NCI-H128 (cell line): ENCODE measurements at regions not wholly inside any gene's neighbourhood (a gene's known extent, or its start where the extent isn't known, plus 50 kb on each side); places are given as distances from the start of the nearest gene placed in this dataset.
"Not testable (repeated sequence)": the region's sequence is repeated elsewhere in the genome, so short reads cannot be mapped to it uniquely, and the experiment has no call there.

ENCODE experiments used
- DNase-seq: peaks from one replicate; lab custom pipeline; 2025; ENCODE audit not compliant: unreplicated experiment; lab: John Stamatoyannopoulos, UW

- no peak for DNase-seq
Observed at GRCh38 chr13:87736849-87737385, 65.7 kb downstream of the SLITRK5 start.

GRCh38 chr13:87754097-87754496 lies 82.9 kb downstream of the SLITRK5 start:
- no peak for DNase-seq

- no peak for DNase-seq
Observed at GRCh38 chr13:87769445-87769844, 98.3 kb downstream of the SLITRK5 start.

DNA sequence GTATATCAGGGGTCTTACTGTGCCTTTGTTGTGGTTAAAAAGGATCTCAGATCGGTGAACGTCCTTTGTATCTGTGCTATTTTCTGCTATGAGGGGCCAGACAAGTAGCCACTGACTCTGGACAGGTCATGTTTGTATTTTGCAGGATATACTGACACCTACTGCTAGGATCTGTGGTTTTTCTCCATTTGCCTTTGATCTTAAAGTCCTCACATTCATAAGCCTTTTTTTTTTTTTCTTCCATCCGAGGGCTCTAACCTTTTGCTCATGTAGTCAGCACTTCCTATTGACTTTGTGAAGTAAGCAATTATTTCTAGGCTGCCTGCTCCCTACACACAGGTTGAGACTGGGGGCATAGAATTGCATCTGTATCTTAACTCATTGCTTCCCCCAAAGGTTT lies 106.2 kb downstream of the SLITRK5 start:
- no peak for DNase-seq

- no peak for DNase-seq
Observed at GRCh38 chr13:87778128-87778527, 107.0 kb downstream of the SLITRK5 start.

- no peak for DNase-seq
Observed at GRCh38 chr13:87779426-87779825, 108.3 kb downstream of the SLITRK5 start.

GRCh38 chr13:87783366-87783765 lies 112.2 kb downstream of the SLITRK5 start:
- no peak for DNase-seq

- DNase-seq, result no peak
Observed at GRCh38 chr13:87788363-87788762, 117.2 kb downstream of the SLITRK5 start.

- no peak for DNase-seq
Observed at GRCh38 chr13:87792878-87793277, 121.7 kb downstream of the SLITRK5 start.

- DNase-seq, result no peak
Observed at GRCh38 chr13:87798536-87798935, 127.4 kb downstream of the SLITRK5 start.

DNA sequence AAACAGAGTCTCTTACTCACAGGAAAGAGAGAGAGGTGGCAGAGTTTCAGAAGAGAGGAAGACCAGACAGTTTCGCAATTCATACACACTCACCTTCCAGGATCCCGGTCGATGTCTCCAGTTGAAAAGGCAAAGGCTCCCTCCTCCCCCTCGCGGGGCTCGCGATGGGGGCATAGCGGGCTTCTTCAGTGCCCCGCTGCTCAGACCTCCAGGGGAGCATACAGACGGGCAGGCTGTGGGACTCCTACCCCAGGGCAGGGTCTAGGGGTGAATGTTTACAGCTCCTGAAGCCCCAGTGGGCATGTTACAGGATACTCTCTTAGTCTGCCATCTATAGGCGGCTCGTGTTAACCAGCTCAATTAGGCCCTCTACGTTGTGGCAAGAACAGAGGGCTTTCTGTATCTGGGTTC lies 139.2 kb downstream of the SLITRK5 start:
- DNase-seq, result no peak

DNA sequence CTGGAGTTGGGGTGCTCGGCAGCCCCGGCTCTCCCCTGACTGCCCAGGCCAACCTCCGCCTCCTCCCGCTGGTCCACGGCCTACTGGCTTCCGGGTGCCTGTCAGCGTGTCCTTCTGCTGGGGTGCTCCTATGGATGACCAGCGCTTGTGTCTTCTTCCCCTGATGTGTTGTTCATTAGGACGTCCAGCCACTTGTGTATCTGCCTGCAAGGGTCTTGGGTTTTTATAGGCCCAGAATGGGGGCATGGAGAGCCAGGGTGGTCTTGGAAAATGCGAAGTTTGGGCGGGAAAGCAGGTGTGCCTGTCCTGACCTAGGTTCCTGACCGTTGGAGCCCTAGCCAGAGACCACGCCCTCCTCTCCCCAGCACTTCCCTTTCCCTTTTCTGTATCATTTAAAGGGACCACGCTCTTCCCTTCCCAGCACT lies 139.8 kb downstream of the SLITRK5 start:
- no peak for DNase-seq

GRCh38 chr13:87814403-87814802 lies 143.2 kb downstream of the SLITRK5 start:
- DNase-seq, result no peak

- no peak for DNase-seq
Observed at GRCh38 chr13:87820241-87820640, 149.1 kb downstream of the SLITRK5 start.

DNA sequence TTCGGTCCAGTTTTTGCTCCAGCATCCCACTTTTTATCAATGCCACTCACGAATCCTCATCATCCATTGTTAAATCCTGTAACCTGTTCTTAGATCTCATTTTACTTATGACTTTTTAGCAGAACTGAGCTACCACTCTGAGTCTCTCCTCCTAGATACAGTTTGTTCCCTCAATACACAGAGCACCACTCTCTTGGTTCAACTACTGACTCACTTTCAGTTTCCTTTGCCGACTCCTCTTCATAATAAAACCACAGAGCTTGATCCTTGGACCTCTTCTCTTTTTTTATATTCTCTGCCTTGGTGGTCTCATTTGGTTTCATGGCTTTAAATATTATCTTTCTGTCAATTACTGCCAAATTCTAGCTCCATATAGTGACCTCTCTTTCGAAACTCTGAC lies 150.3 kb downstream of the SLITRK5 start:
- no peak for DNase-seq

DNA sequence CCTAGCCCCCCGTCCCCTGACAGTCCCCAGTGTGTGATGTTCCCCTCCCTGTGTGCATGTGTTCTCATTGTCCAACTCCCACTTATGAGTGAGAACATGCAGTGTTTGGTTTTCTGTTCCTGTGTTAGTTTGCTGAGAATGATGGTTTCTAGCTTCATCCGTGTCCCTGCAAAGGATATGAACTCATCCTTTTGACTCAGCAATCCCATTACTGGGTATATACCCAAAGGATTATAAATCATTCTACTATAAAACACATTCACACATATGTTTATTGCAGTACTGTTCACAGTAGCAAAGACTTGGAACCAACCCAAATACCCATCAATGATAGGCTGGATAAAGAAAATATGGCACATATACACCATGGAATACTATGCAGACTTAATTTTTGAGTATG lies 155.1 kb downstream of the SLITRK5 start:
- not testable (repeated sequence) for DNase-seq

DNA sequence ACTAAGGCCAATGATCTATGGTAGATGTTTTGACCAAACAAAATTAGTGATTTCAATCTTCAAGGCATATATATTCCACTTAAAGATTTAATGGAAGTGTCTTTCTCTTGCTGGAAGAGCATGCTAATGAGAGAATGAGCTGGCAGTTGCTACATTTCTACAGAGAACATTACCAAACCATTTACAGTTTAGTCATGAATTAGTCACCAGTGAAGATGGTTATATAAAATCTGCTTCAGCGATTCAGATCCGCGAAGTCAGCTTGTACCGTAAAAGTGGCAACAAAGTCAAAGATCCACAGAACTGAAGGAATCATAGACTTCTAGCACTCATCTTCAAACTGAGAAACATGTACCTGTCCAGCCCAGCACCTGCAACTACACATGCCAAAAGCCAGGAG lies 156.3 kb downstream of the SLITRK5 start:
- no peak for DNase-seq

DNA sequence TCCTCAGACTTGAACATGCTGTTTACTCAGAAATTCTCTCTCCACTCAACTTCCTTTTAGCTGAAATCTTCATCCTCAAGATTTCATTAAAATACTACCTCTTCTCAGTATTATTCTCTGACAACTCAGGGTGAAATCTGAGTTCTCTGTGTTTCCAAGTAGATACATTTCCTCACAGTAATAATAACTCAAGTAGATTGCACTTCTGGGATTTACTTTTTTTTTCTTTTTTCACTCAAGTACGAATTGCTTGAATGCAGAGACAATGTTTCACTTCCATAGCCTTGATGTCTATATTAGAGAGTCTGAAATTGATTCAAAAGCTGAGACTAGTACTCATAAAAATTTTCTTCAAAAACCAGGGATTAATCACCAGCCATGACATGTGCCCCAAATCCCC lies 166.4 kb downstream of the SLITRK5 start:
- no peak for DNase-seq

DNA sequence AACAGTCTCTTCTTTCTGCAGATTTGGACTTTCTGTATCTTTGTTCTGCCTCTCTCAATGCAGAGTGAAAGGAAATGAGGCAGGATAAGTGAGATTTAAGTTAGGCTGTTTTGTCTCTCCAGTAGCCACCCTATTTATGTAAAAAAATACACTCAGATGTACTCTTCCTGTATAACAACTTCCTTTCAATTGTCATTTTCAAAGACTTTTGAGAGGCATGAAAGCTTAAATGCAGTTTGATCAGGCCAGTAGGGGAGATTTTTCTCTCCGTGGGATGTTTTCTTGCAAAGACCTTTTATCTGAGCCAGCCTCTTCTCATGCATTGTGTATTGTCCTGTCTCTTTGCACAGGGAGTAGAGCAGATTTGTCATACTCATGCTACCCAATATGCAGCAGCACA lies 166.8 kb downstream of the SLITRK5 start:
- DNase-seq, result no peak

DNA sequence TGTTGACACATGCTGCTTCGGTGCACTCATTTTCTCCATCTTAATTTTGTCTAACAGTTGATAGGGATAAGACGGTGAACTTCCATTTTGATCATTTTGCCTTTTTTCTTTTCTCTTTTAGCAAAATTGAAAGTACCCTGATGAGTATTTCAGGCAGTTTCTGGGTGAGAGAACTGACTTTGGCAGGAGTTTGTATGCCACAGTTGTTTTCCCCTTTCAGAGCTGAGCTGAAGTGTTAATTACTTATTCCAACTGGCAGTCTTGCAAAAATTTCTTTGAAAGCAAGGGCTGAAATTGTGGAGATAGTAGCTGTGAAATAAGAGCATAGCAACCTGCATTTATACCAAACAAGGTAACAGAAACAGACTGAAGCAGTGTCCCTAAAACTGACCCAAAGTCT lies 180.2 kb downstream of the SLITRK5 start:
- DNase-seq, result no peak

- DNase-seq, result no peak
Observed at GRCh38 chr13:87855553-87855952, 184.4 kb downstream of the SLITRK5 start.

DNA sequence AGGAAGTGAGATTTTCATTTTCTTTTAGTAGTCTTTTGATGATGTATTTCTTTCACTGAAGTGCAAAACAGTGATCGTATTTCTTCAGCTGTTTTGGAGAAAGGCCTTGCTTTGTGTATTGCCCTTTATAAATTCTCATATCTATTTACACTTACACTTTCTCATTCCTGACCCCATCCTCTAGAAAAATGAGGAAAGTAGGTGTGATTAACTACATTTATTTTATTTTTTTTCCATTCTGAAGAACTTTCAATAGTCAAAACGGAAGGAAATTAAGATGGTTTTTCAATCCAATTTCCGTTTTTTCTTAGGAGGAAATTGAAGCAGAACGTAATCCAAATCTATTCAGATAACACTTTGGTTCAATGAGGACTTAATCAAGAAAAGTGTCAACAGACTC lies 188.1 kb downstream of the SLITRK5 start:
- DNase-seq, result no peak

GRCh38 chr13:87867426-87867825 lies 196.3 kb downstream of the SLITRK5 start:
- DNase-seq, result no peak

DNA sequence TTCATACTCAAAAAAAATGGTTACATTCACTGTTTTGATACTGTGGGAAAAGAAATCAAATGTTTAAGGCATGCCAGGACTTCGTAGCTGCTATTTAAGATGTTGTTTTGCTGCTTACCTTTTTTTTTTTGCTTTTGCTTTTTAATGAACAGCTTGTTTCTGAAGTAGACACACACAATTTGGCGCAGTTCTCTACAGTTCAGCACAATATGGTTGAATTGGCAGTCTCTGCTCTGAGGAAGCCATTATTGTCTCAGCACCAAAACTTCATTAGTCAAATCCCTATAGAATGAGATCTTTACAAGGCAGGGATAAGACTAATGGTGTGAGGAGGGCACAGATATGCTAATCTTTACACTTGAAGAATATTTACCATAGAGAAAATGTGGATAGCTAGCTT lies 197.6 kb downstream of the SLITRK5 start:
- DNase-seq, result no peak
